Fibroblast of upper back skin (primary cell): ENCODE measurements at regions not wholly inside any gene's neighbourhood (a gene's known extent, or its start where the extent isn't known, plus 50 kb on each side); places are given as distances from the start of the nearest gene placed in this dataset.

Source experiments
- DNase-seq: peaks from one replicate; pipeline ENCODE4 v3.0.0-alpha.2; 2013

GRCh38 chr1:229037806-229038405 is 233.0 kb upstream of the RAB4A start:
- DNase-seq, result no peak

DNA sequence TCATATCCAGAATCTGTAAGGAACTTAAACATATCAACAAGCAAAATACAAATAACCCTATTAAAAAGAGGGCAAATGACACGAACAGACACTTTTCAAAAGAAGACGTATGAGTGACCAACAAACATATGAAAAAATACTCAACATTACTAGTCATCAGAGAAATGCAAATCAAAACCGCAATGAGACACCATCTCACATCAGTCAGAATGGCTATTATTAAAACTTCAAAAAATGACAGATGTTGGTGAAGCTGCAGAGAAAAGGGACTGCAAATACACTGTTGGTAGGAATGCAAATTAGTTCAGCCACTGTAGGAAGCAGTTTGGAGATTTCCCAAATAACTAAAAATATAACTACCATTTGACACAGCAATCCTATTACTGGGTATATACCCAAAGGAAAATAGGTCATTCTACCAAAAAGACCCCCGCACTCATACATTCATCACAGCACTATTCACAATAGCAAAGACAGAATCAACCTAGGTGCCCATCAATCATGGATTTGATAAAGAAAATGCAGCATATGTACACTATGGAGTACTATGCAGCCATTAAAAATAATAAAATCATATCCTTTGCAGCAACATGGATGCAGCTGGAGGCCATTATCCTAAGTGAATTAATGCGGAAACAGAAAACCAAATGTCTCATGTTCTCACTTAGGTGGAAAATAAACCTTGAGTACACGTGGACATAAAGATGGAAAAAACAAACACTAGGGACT is 230.1 kb upstream of the RAB4A start:
- no peak for DNase-seq

- no peak for DNase-seq
Observed at GRCh38 chr1:229041946-229042345, 229.0 kb upstream of the RAB4A start.

GRCh38 chr1:229042482-229042881 is 228.4 kb upstream of the RAB4A start:
- DNase-seq, result no peak

GRCh38 chr1:229043115-229043514 is 227.8 kb upstream of the RAB4A start:
- DNase-seq, result no peak

DNA sequence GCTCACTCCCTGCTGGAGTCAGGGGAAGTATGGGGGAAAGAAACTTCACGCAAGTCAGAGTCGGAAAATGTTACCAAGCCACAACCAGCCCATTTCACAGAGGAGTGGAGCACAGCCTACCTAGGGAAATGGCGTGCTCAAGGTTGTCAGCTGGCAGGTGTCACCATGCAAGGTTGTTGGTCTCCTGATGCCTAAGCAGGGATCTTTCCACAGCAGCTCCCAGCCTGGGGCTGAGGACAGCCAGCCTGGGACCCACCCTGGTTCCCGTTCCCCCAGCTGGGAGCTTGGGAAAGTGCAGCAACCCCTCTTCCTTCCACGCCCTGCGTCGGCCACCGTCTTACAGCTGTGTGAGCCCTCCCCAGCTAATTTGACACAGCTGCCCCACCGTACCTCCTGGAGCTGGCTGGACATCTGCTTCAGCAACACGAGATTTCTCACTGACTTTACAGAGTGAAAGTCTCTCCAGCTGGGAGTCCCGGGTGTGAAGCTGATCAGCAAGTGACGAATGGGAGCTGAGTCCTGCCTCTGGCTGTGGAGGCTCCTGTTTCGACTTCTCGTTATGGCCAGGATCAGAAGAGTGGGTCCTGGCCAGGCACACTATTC is 224.6 kb upstream of the RAB4A start:
- DNase-seq, result no peak

GRCh38 chr1:229047161-229047839 is 223.6 kb upstream of the RAB4A start:
- DNase-seq, result no peak

GRCh38 chr1:229047840-229048620 is 222.9 kb upstream of the RAB4A start:
- no peak for DNase-seq

DNA sequence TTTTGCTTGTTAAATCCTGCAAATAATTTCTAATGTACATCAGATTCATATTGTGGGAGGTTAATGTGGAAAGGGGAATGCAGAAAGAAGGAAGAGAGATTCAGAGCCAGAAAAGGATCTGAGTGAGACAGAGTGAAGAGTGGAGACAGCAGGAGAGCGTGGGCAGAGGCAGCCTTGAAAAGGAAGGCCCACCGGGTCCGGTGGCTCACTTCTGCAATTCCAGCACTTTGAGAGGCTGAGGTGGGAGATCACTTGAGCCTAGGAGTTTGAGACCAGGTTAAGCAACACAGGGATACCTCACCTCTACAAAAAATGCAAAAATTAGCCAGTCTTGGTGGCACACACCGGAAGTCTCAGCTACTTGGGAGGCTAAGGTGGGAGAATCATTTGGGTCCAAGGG is 222.0 kb upstream of the RAB4A start:
- no peak for DNase-seq

DNA sequence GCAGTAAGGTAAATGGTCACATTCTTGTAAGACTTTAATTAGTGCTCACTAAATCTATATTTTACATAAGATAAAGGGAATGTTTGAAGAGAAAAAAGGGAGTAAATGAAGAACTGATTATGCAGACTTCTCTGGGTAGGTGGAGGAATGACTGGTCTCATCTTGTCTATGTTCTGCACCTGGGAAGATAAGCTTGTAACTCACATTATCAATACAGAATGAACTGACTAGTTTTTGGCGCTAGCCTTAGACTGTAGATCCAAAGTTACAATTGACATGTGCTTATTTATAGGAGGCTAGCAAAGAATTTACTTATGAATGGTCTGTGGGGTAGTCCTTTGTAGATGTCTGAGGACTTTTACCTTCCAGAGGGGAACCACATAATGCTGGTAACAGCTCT is 214.9 kb upstream of the RAB4A start:
- DNase-seq, result no peak

- DNase-seq, result no peak
Observed at GRCh38 chr1:229058111-229058561, 212.8 kb upstream of the RAB4A start.

DNA sequence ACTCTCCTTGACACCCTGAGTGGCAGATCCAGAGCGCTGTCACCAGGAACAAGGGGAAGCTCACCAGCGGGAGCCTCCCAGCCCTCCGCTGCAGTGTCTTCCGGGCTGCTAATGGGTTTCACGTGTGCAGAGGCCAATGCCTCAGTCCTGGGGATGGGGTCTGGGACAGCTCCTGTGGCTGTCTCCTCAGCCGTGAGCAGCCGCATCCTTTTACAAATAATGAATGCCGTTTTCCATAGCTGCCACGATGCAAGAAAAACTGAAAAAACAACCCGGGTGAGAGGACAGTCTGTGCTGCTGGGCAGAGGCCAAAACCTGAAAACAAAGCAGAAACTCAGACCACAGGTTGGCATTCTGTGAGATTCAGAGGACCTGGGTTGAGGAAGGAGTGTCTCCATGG is 212.2 kb upstream of the RAB4A start:
- no peak for DNase-seq

DNA sequence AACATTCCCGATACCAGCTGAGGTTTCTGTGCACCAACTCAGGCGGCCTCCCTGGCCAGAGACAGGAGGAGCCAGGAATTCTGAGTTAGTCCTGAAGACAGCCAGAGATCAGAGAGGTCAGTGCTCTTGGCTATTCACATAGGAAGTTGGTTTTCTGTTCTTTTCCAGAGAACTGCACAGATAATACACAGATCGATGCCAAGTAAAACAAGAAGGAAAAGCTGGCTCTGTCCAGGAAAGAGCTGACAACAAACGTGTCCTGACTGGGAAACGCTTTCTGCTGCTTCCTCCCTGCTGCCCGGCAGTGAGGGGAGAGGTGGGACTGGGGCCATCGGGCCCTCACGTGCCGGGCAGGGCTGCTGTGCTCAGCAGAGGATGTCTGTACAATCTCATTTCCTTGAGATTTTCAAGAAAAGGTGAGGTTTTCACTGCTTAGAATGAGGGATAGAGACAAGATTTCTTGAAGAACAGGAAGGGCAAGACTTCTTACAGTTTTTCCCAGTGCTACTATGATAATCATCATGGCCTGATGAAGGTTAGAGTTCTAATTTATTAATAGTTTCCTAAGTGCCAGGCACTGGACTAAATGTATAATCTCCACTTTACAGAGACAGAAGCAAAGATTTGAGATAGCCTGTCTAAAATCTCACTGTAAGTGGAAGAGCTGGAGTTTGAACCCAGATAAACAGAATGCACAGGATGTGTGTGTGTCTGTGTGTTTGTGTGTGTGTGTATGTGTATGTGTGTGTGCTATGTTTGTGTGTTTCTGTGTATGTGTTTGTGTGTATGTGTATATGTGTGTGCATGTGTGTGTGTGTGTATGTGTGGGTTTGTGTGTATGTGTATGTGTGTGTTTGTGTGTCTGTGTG is 211.0 kb upstream of the RAB4A start:
- DNase-seq, result peak; percentile 6

DNA sequence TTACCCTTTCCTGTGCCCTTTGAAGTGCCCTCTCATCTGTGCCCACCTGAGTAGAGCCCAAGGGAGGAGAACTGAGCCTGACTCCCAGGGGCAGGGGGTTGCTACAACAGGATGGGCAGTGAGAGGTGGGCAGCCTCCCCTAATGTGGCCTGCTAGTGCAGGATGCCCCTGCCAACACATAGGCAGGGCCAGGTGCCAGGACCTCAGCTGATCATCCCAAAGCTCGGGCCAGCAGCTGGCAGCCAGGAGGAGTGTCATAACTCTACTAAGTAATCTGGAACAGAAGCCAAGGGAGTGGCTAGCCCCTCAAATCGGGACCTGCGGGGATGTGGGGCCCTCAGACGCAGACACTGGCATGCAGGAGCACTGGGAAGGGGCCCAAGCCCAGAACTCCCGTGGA is 208.8 kb upstream of the RAB4A start:
- DNase-seq, result no peak

- DNase-seq, result no peak
Observed at GRCh38 chr1:229063154-229063773, 207.6 kb upstream of the RAB4A start.

DNA sequence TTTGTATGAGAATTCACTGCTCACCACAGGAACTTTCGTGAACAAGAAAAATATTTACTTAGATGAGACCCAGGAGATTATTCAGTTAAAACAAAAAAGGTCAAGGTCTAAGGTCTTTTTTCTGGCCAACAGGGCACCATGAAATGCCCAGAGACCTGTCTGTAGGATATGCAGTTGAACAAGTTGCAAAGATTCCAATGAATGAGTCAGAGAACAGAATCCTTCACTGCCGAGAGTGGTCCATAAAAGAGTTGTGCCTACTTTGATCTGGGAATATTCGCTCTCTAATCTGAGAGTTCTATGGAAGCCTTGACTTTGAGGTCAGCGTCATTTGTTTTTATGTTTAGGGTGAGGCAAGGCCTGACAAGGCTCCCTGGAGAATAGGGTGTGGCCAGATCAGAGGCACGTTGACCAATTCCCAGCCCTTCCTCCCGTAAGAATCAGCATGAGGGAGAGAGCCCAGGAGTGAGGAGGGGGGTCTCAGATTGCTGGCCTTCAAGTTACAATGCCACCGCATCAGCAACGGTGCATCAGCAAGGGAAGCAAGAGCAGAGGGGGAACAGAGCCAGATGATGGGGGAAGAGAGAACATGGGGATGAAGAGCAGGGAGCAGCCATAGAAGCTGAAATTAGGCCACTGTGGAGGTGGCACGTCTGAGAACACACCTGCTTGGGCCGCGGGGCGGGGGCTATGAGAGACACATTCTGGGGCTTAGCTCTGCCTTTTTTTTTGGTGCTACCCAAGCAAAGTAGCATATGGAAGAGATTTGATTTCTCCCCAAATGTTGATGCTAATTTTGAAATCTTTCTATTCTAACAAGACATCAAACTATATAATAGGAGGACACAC is 206.4 kb upstream of the RAB4A start:
- DNase-seq, result no peak

DNA sequence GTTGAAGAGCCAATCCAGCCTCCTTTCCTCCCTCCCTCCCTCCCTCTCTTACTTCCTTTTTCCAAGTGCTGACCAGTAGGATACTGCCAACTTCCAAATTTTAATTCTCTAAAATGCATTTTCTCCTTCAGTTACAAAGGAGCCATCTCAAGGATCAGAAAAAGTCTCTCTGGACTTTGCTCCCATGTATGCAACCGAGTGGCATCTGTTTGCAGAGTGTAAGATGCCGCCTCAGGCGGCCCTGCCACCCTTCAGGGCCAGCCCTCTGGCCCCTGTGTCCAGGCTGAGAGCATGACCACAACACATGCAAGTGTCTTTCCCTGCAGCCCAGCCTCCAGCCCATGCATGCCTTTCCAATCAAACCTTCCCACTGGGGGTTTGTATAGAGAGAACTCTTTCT is 205.3 kb upstream of the RAB4A start:
- no peak for DNase-seq

DNA sequence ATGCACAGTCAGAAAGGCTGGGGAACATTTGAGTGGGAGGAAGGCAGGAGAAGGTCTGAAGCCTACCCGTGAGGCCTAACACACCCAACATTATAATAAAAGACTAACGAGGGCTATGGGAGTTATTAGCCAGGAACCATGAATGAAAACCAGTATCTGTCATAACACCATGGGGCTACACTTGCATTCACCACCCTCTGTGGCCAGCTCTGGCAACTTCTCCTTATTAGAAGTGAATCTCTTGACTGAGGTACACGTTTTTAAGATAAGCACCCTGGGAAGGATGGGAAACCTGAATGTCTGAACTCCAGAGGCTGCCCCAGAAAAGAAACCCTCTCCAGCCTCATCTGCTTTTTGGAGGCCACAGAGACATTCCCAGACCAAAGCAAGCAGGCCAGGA is 204.3 kb upstream of the RAB4A start:
- no peak for DNase-seq

- no peak for DNase-seq
Observed at GRCh38 chr1:229067546-229067945, 203.4 kb upstream of the RAB4A start.

- no peak for DNase-seq
Observed at GRCh38 chr1:229068270-229068987, 202.5 kb upstream of the RAB4A start.
